ENCODE measurements at regions not wholly inside any gene's neighbourhood (a gene's known extent, or its start where the extent isn't known, plus 50 kb on each side); places are given as distances from the start of the nearest gene placed in this dataset.
A peak's percentile ranks its signal among the peaks of the same experiment; 100 is the strongest.

DNA sequence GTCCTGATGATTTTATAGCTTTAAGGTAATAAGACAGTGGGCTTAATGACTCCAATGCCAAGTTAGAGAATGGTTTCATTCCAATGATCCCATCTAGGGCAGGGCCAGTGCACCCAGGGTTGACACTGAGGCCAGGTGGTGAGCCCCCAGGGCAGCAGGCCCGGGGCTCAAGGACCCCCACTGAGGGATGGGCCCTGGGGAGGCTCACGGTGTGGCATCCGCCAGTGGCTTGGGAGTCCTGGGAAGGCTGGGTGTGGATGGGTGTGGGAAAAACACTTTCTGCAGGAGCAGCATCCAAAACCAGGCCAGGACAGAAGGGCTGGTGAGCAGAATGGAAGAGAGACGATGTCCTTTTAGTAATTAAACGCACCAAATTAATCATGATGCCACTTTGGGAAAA lies 626.3 kb downstream of the TBC1D22A start:
- H3K9me3 ChIP-seq (replicated peaks in 1 of 2; ENCODE audit: control insufficient read depth in 2 of 2, insufficient read depth in 1 of 2, low read depth in 1 of 2, low read length in 2 of 2), result peaks cover 0 to 82% of the 10 kb centered on the region in 2 donors
- H3K79me1 ChIP-seq (ENCODE audit: low read depth, low read length), result no peaks in the 10 kb centered on the region
- no peak overlapping the region for H2BK120ac ChIP-seq (ENCODE audit: low read depth, low read length)
- H3K14ac ChIP-seq (ENCODE audit: low read length), result no peak overlapping the region
- no peak overlapping the region for H3K27ac ChIP-seq (replicated peaks; ENCODE audit: low read length)
- H3K4ac ChIP-seq (ENCODE audit: low read length), result no peak overlapping the region
- H3K23ac ChIP-seq (ENCODE audit: low read depth, low read length, poor library complexity), result no peak overlapping the region
- no peak overlapping the region for H4K8ac ChIP-seq (ENCODE audit: low read depth, low read length)
- H3K18ac ChIP-seq (ENCODE audit: low read length), result no peak overlapping the region
- H4K91ac ChIP-seq (ENCODE audit: low read depth, low read length, poor library complexity), result no peak overlapping the region
- H3K4me1 ChIP-seq (ENCODE audit: control insufficient read depth in 2 of 2, insufficient read depth in 1 of 2, low read depth in 1 of 2, low read length in 2 of 2), result no peaks in the 10 kb centered on the region
- H2BK15ac ChIP-seq (ENCODE audit: low read length), result no peak overlapping the region
- no peak overlapping the region for H3K9ac ChIP-seq (ENCODE audit: low read depth, low read length, poor library complexity)
- no peak overlapping the region for H3K4me3 ChIP-seq (ENCODE audit: low read length in 2 of 2)
- no peaks in the 10 kb centered on the region for H3K36me3 ChIP-seq (replicated peaks in 1 of 2; ENCODE audit: control insufficient read depth in 2 of 2, insufficient read depth in 2 of 2, low read length in 2 of 2)
- no peak overlapping the region for H3K4me2 ChIP-seq (ENCODE audit: insufficient read depth, low read length, poor library complexity, severe bottlenecking)
- no CpG with 5 or more reads among the region's 5 CpGs for WGBS, 2 donors (ENCODE audit: extremely low coverage in 2 of 2, insufficient read length in 2 of 2, insufficient replicate concordance in 1 of 2)
- DNase-seq (ENCODE audit: low spot score), result no peak
- no peak overlapping the region for H2AK5ac ChIP-seq (ENCODE audit: low read depth, low read length)
- no peak overlapping the region for H2BK12ac ChIP-seq (ENCODE audit: low read length)
- H2BK5ac ChIP-seq (ENCODE audit: low read length), result no peak overlapping the region
- H3K27me3 ChIP-seq (ENCODE audit: control insufficient read depth in 3 of 3, insufficient read depth in 3 of 3, low read depth in 1 of 3, low read length in 3 of 3), result peaks cover 0 to 2% (median 0%) of the 10 kb centered on the region in 3 experiments
- H2AFZ ChIP-seq (ENCODE audit: low read length), result no peak overlapping the region

DNA sequence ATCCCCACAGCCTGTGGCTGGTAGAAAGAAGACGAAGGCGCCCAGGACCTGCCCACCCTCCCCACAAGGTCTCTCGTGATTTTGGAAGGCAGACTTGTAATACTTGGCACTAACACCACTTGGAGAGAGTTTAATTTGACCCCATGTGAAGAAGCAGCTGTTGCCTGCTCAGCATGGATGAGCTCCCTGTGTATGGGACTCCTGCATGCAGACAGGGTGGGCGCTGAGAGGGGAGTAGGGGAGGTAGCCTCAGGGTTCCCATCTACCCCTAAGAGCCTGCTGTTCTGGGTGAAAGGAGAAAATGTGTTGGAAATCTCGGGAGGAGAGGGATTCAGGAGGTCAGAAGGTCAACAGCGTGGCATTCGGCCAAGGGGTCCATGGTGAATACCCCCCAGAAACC lies 625.9 kb downstream of the TBC1D22A start:
- Histone ChIP-seq H2AK5ac (ENCODE audit: low read depth, low read length) (no peak overlapping the region), H2BK5ac (ENCODE audit: low read length) (no peak overlapping the region), H3K27me3 (ENCODE audit: control insufficient read depth in 3 of 3, insufficient read depth in 3 of 3, low read depth in 1 of 3, low read length in 3 of 3) (peaks cover 0 to 2% (median 0%) of the 10 kb centered on the region in 3 experiments), H3K79me1 (ENCODE audit: low read depth, low read length) (no peaks in the 10 kb centered on the region), H2AFZ (ENCODE audit: low read length) (no peak overlapping the region), H3K4me3 (ENCODE audit: low read length in 2 of 2) (peak overlapping the region in 1 of 2 donors; percentile 22), H3K23ac (ENCODE audit: low read depth, low read length, poor library complexity) (no peak overlapping the region), H3K4me1 (ENCODE audit: control insufficient read depth in 2 of 2, insufficient read depth in 1 of 2, low read depth in 1 of 2, low read length in 2 of 2) (no peaks in the 10 kb centered on the region), H3K14ac (ENCODE audit: low read length) (no peak overlapping the region), H4K91ac (ENCODE audit: low read depth, low read length, poor library complexity) (no peak overlapping the region), H3K9ac (ENCODE audit: low read depth, low read length, poor library complexity) (no peak overlapping the region), H4K8ac (ENCODE audit: low read depth, low read length) (no peak overlapping the region), H3K27ac (replicated peaks; ENCODE audit: low read length) (no peak overlapping the region), H3K36me3 (replicated peaks in 1 of 2; ENCODE audit: control insufficient read depth in 2 of 2, insufficient read depth in 2 of 2, low read length in 2 of 2) (no peaks in the 10 kb centered on the region), H3K4ac (ENCODE audit: low read length) (no peak overlapping the region), H3K18ac (ENCODE audit: low read length) (no peak overlapping the region), H3K9me3 (replicated peaks in 1 of 2; ENCODE audit: control insufficient read depth in 2 of 2, insufficient read depth in 1 of 2, low read depth in 1 of 2, low read length in 2 of 2) (peaks cover 0 to 80% of the 10 kb centered on the region in 2 donors), H3K4me2 (ENCODE audit: insufficient read depth, low read length, poor library complexity, severe bottlenecking) (no peak overlapping the region), H2BK12ac (ENCODE audit: low read length) (no peak overlapping the region), H2BK120ac (ENCODE audit: low read depth, low read length) (no peak overlapping the region), H2BK15ac (ENCODE audit: low read length) (no peak overlapping the region)
- DNase-seq (ENCODE audit: low spot score), result no peak
- no CpG with 5 or more reads among the region's 7 CpGs for WGBS, 2 donors (ENCODE audit: extremely low coverage in 2 of 2, insufficient read length in 2 of 2, insufficient replicate concordance in 1 of 2)

- Histone ChIP-seq H3K36me3 (replicated peaks in 1 of 2; ENCODE audit: control insufficient read depth in 2 of 2, insufficient read depth in 2 of 2, low read length in 2 of 2) (no peaks in the 10 kb centered on the region), H2AK5ac (ENCODE audit: low read depth, low read length) (no peak overlapping the region), H3K4me1 (ENCODE audit: control insufficient read depth in 2 of 2, insufficient read depth in 1 of 2, low read depth in 1 of 2, low read length in 2 of 2) (no peaks in the 10 kb centered on the region), H3K27ac (replicated peaks; ENCODE audit: low read length) (no peak overlapping the region), H4K8ac (ENCODE audit: low read depth, low read length) (no peak overlapping the region), H2BK5ac (ENCODE audit: low read length) (no peak overlapping the region), H4K91ac (ENCODE audit: low read depth, low read length, poor library complexity) (no peak overlapping the region), H2BK15ac (ENCODE audit: low read length) (no peak overlapping the region), H2BK12ac (ENCODE audit: low read length) (no peak overlapping the region), H3K79me1 (ENCODE audit: low read depth, low read length) (no peaks in the 10 kb centered on the region), H3K9me3 (replicated peaks in 1 of 2; ENCODE audit: control insufficient read depth in 2 of 2, insufficient read depth in 1 of 2, low read depth in 1 of 2, low read length in 2 of 2) (peaks cover 0 to 74% of the 10 kb centered on the region in 2 donors), H3K9ac (ENCODE audit: low read depth, low read length, poor library complexity) (no peak overlapping the region), H3K14ac (ENCODE audit: low read length) (no peak overlapping the region), H3K27me3 (ENCODE audit: control insufficient read depth in 3 of 3, insufficient read depth in 3 of 3, low read depth in 1 of 3, low read length in 3 of 3) (peaks cover 0 to 2% (median 0%) of the 10 kb centered on the region in 3 experiments), H3K18ac (ENCODE audit: low read length) (no peak overlapping the region), H2AFZ (ENCODE audit: low read length) (no peak overlapping the region), H3K4ac (ENCODE audit: low read length) (no peak overlapping the region), H2BK120ac (ENCODE audit: low read depth, low read length) (no peak overlapping the region), H3K4me3 (ENCODE audit: low read length in 2 of 2) (no peak overlapping the region), H3K23ac (ENCODE audit: low read depth, low read length, poor library complexity) (no peak overlapping the region), H3K4me2 (ENCODE audit: insufficient read depth, low read length, poor library complexity, severe bottlenecking) (no peak overlapping the region)
- DNase-seq (ENCODE audit: low spot score), result no peak
- WGBS, 2 donors (ENCODE audit: extremely low coverage in 2 of 2, insufficient read length in 2 of 2, insufficient replicate concordance in 1 of 2), result no CpG with 5 or more reads among the region's 20 CpGs
These were observed 624.5 kb downstream of the TBC1D22A start for GRCh38 chr22:47386812-47387510.

- H4K91ac ChIP-seq (ENCODE audit: low read depth, low read length, poor library complexity), result no peak overlapping the region
- H3K4me1 ChIP-seq (ENCODE audit: control insufficient read depth in 2 of 2, insufficient read depth in 1 of 2, low read depth in 1 of 2, low read length in 2 of 2), result no peaks in the 10 kb centered on the region
- no peak overlapping the region for H2BK120ac ChIP-seq (ENCODE audit: low read depth, low read length)
These were observed 622.5 kb downstream of the TBC1D22A start for GRCh38 chr22:47384977-47385376.

More at GRCh38 chr22:47384977-47385376, 622.5 kb downstream of the TBC1D22A start:
- Histone ChIP-seq H3K4ac (ENCODE audit: low read length) (no peak overlapping the region), H3K27me3 (ENCODE audit: control insufficient read depth in 3 of 3, insufficient read depth in 3 of 3, low read depth in 1 of 3, low read length in 3 of 3) (peaks cover 0 to 2% (median 0%) of the 10 kb centered on the region in 3 experiments), H3K9me3 (replicated peaks in 1 of 2; ENCODE audit: control insufficient read depth in 2 of 2, insufficient read depth in 1 of 2, low read depth in 1 of 2, low read length in 2 of 2) (peaks cover 0 to 65% of the 10 kb centered on the region in 2 donors), H3K27ac (replicated peaks; ENCODE audit: low read length) (no peak overlapping the region), H2BK15ac (ENCODE audit: low read length) (no peak overlapping the region), H3K18ac (ENCODE audit: low read length) (no peak overlapping the region), H3K79me1 (ENCODE audit: low read depth, low read length) (no peaks in the 10 kb centered on the region), H2AK5ac (ENCODE audit: low read depth, low read length) (no peak overlapping the region), H3K4me3 (ENCODE audit: low read length in 2 of 2) (no peak overlapping the region), H2BK5ac (ENCODE audit: low read length) (no peak overlapping the region), H3K36me3 (replicated peaks in 1 of 2; ENCODE audit: control insufficient read depth in 2 of 2, insufficient read depth in 2 of 2, low read length in 2 of 2) (no peaks in the 10 kb centered on the region), H2AFZ (ENCODE audit: low read length) (no peak overlapping the region), H3K23ac (ENCODE audit: low read depth, low read length, poor library complexity) (no peak overlapping the region), H4K8ac (ENCODE audit: low read depth, low read length) (no peak overlapping the region), H3K14ac (ENCODE audit: low read length) (no peak overlapping the region), H2BK12ac (ENCODE audit: low read length) (no peak overlapping the region), H3K4me2 (ENCODE audit: insufficient read depth, low read length, poor library complexity, severe bottlenecking) (no peak overlapping the region), H3K9ac (ENCODE audit: low read depth, low read length, poor library complexity) (no peak overlapping the region)
- no peak for DNase-seq (ENCODE audit: low spot score)
- WGBS, 2 donors (ENCODE audit: extremely low coverage in 2 of 2, insufficient read length in 2 of 2, insufficient replicate concordance in 1 of 2), result no CpG with 5 or more reads among the region's 8 CpGs
